DOHH2 (cell line): ENCODE measurements at regions not wholly inside any gene's neighbourhood (a gene's known extent, or its start where the extent isn't known, plus 50 kb on each side); places are given as distances from the start of the nearest gene placed in this dataset.

Experiments used
- H3F3A ChIP-seq: fragments of 200-600 bp; sonication (generic), shearing (Covaris generic); 2 replicates; pipeline ENCODE4 v1.6.0; 2016; ENCODE audit warnings: antibody characterized with exemption, mild to moderate bottlenecking; ENCODE audit not compliant: control insufficient read depth, insufficient read depth
- H3K27ac ChIP-seq: fragments of 200-600 bp; sonication (generic); 2 replicates; pipeline ENCODE4 v1.5.1; 2014; ENCODE audit warnings: low read depth, mild to moderate bottlenecking, low read length, moderate library complexity
- H3K27me3 ChIP-seq: fragments of 200-600 bp; sonication (generic); 2 replicates; pipeline ENCODE4 v1.6.1; 2014; ENCODE audit warnings: mild to moderate bottlenecking, low read length, mixed read lengths; ENCODE audit not compliant: control insufficient read depth
- H3K36me3 ChIP-seq: fragments of 200-600 bp; sonication (generic); 2 replicates; pipeline ENCODE4 v1.6.1; 2014; ENCODE audit warnings: mild to moderate bottlenecking, low read length, moderate library complexity, mixed read lengths; ENCODE audit not compliant: control insufficient read depth
- H3K4me1 ChIP-seq: fragments of 200-600 bp; sonication (generic); 2 replicates; pipeline ENCODE4 v1.6.1; 2014; ENCODE audit warnings: mild to moderate bottlenecking, low read length, mixed read lengths; ENCODE audit not compliant: control insufficient read depth
- H3K4me2 ChIP-seq: fragments of 200-600 bp; sonication (generic); 2 replicates; pipeline ENCODE4 v1.6.0; 2014; ENCODE audit warnings: mild to moderate bottlenecking, low read length, moderate library complexity
- H3K4me3 ChIP-seq: fragments of 200-600 bp; sonication (generic); 2 replicates; pipeline ENCODE4 v1.5.1; 2014; ENCODE audit warnings: mild to moderate bottlenecking, low read length, mixed read lengths
- H3K79me2 ChIP-seq: fragments of 200-600 bp; sonication (generic); 2 replicates; pipeline ENCODE4 v1.6.1; 2014; ENCODE audit warnings: mild to moderate bottlenecking, low read length, mixed read lengths; ENCODE audit not compliant: control insufficient read depth
- H3K9me2 ChIP-seq: fragments of 200-600 bp; sonication (generic); replicated peaks from 2 replicates; pipeline ENCODE4 v1.6.1; 2014; ENCODE audit warnings: mild to moderate bottlenecking, low read length, mixed read lengths; ENCODE audit not compliant: control insufficient read depth
- H3K9me3 ChIP-seq: fragments of 200-600 bp; sonication (generic); 2 replicates; pipeline ENCODE4 v1.6.1; 2014; ENCODE audit warnings: antibody characterized with exemption, low read length, mixed read lengths; ENCODE audit not compliant: control insufficient read depth, insufficient read depth
- H4K20me1 ChIP-seq: fragments of 200-600 bp; sonication (generic); 2 replicates; pipeline ENCODE4 v1.6.0; 2014; ENCODE audit warnings: low read depth, mild to moderate bottlenecking, antibody characterized with exemption, low read length, moderate library complexity; ENCODE audit not compliant: control insufficient read depth, insufficient read depth
- CTCF ChIP-seq: fragments of 200-600 bp; sonication (generic); IDR thresholded peaks from one replicate; pipeline ENCODE4 v1.5.1; 2014; ENCODE audit warnings: antibody characterized with exemption, mild to moderate bottlenecking, low read depth, low read length; ENCODE audit not compliant: poor library complexity, severe bottlenecking
- EZH2phosphoT487 ChIP-seq: fragments of 200-600 bp; sonication (generic); IDR thresholded peaks from 2 replicates; pipeline ENCODE4 v1.6.1; 2017; ENCODE audit warnings: borderline replicate concordance, mild to moderate bottlenecking, antibody characterized with exemption, low read length, moderate library complexity, mixed read lengths

GRCh38 chr13:80824229-80824628, 483.3 kb upstream of the SPRY2 start:
- Histone ChIP-seq H3K27me3 (no peaks in the 10 kb centered on the region), H3K79me2 (no peaks in the 10 kb centered on the region), H3K4me3 (no peak overlapping the region), H3K4me1 (no peaks in the 10 kb centered on the region), H3K4me2 (no peak overlapping the region), H3K9me2 (no peaks in the 10 kb centered on the region), H3F3A (no peaks in the 10 kb centered on the region), H3K36me3 (no peaks in the 10 kb centered on the region), H3K27ac (no peak overlapping the region), H4K20me1 (no peaks in the 10 kb centered on the region), H3K9me3 (no peaks in the 10 kb centered on the region)
- TF ChIP-seq CTCF: no peak
- TF ChIP-seq EZH2phosphoT487: no peak

- Histone ChIP-seq H3K36me3 (no peaks in the 10 kb centered on the region), H3K9me2 (no peaks in the 10 kb centered on the region), H3K4me3 (no peak overlapping the region), H3K27me3 (no peaks in the 10 kb centered on the region), H3F3A (no peaks in the 10 kb centered on the region), H3K27ac (no peak overlapping the region), H3K79me2 (no peaks in the 10 kb centered on the region), H3K4me2 (no peak overlapping the region), H3K4me1 (no peaks in the 10 kb centered on the region), H4K20me1 (no peaks in the 10 kb centered on the region), H3K9me3 (no peaks in the 10 kb centered on the region)
- TF ChIP-seq EZH2phosphoT487: no peak
Measured at GRCh38 chr13:80823472-80823871, 482.5 kb upstream of the SPRY2 start.

- Histone ChIP-seq H3K79me2 (no peaks in the 10 kb centered on the region), H3K9me2 (no peaks in the 10 kb centered on the region), H3K27ac (no peak overlapping the region), H3K4me2 (no peak overlapping the region), H3K4me3 (no peak overlapping the region), H3F3A (no peaks in the 10 kb centered on the region), H4K20me1 (no peaks in the 10 kb centered on the region), H3K4me1 (no peaks in the 10 kb centered on the region), H3K9me3 (no peaks in the 10 kb centered on the region), H3K36me3 (no peaks in the 10 kb centered on the region), H3K27me3 (no peaks in the 10 kb centered on the region)
- TF ChIP-seq EZH2phosphoT487 (no peak), CTCF (no peak)
Measured at GRCh38 chr13:80821466-80821865, 480.5 kb upstream of the SPRY2 start.

- Histone ChIP-seq H3K36me3 (no peaks in the 10 kb centered on the region), H3K4me2 (no peak overlapping the region), H3F3A (no peaks in the 10 kb centered on the region), H3K4me3 (no peak overlapping the region), H4K20me1 (no peaks in the 10 kb centered on the region), H3K27me3 (no peaks in the 10 kb centered on the region), H3K9me3 (no peaks in the 10 kb centered on the region), H3K79me2 (no peaks in the 10 kb centered on the region), H3K27ac (no peak overlapping the region), H3K9me2 (no peaks in the 10 kb centered on the region), H3K4me1 (no peaks in the 10 kb centered on the region)
- no peak for TF ChIP-seq EZH2phosphoT487
- no peak for TF ChIP-seq CTCF
Measured at GRCh38 chr13:80817979-80818378, 477.1 kb upstream of the SPRY2 start.
